OCI-LY1 (cell line): ENCODE measurements at regions not wholly inside any gene's neighbourhood (a gene's known extent, or its start where the extent isn't known, plus 50 kb on each side); places are given as distances from the start of the nearest gene placed in this dataset.

Experiments
- EZH2 ChIP-seq: fragments of 200-600 bp; sonication (generic), shearing (Covaris generic); IDR thresholded peaks from 2 replicates; pipeline ENCODE4 v1.8.0; 2017; ENCODE audit warnings: borderline replicate concordance, mixed run types, mild to moderate bottlenecking, antibody characterized with exemption, low read length, moderate library complexity, mixed read lengths
- TF ChIP-seq, protein P1 (sequence below): fragments of 200-600 bp; sonication (generic), shearing (Covaris generic); IDR thresholded peaks from 2 replicates; pipeline ENCODE4 v1.5.1; 2017; ENCODE audit warnings: mild to moderate bottlenecking, antibody characterized with exemption, low read length, moderate library complexity, mixed read lengths

DNA sequence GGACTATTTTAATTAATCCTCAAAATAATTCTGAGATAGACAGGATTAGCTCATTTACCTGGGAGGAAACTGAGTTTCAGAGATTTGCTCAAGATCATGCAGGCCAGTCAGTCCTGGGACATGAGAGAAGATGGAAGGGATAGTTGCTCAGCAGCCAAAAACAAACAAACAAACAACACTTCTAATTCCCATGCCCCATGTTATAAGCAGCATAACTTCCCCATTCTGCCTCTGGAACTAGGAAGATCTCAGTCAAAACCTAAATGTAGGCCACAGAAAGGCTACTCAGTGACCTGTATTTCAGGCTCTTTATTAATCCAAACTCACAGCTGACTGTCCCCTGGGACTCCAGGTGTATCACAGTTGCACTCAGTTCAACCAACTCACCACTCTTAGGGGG is 489.2 kb upstream of the NBEA start:
- TF ChIP-seq, protein P1, sequence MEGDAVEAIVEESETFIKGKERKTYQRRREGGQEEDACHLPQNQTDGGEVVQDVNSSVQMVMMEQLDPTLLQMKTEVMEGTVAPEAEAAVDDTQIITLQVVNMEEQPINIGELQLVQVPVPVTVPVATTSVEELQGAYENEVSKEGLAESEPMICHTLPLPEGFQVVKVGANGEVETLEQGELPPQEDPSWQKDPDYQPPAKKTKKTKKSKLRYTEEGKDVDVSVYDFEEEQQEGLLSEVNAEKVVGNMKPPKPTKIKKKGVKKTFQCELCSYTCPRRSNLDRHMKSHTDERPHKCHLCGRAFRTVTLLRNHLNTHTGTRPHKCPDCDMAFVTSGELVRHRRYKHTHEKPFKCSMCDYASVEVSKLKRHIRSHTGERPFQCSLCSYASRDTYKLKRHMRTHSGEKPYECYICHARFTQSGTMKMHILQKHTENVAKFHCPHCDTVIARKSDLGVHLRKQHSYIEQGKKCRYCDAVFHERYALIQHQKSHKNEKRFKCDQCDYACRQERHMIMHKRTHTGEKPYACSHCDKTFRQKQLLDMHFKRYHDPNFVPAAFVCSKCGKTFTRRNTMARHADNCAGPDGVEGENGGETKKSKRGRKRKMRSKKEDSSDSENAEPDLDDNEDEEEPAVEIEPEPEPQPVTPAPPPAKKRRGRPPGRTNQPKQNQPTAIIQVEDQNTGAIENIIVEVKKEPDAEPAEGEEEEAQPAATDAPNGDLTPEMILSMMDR: no peak
- TF ChIP-seq EZH2: no peak
